ENCODE measurements at regions not wholly inside any gene's neighbourhood (a gene's known extent, or its start where the extent isn't known, plus 50 kb on each side); places are given as distances from the start of the nearest gene placed in this dataset.

GRCh38 chr5:126364206-126364902 is 58.9 kb upstream of the GRAMD2B start:
- peak overlapping the region; percentile 12 for H3K27ac ChIP-seq (ENCODE audit: extremely low read length, insufficient read depth, low read length)
- no TSS peak for BruUV-seq (replicated peaks)
- peak overlapping the region; percentile 42 for H3K9ac ChIP-seq (ENCODE audit: insufficient read depth, low read depth, low read length)
- peaks cover 62% of the 10 kb centered on the region for H3K4me1 ChIP-seq (ENCODE audit: insufficient read depth, low read length)
- H3K4me2 ChIP-seq (ENCODE audit: low read depth, low read length) = peak overlapping the region; percentile 83
- ChIA-PET POLR2A (no interaction called here), CTCF (ENCODE audit: low intra/inter-chr PET ratio, low total read pairs) (interaction anchor here (0.7 kb wide), 1 partner anchor 136 kb away, joined by 4 read pairs; no protein-coding TSS in a partner anchor)
- H3K4me3 ChIP-seq (replicated peaks in 1 of 3; ENCODE audit: insufficient read depth in 1 of 3, low read depth in 2 of 3, low read length in 3 of 3) = peak overlapping the region; percentile 26 to 55 (median 52); a peak in 4 of 6 replicates
- no peaks in the 10 kb centered on the region for H3K36me3 ChIP-seq (replicated peaks in 1 of 2; ENCODE audit: control insufficient read depth in 1 of 2, insufficient read depth in 2 of 2, low read length in 2 of 2)
- no peak overlapping the region for H2AFZ ChIP-seq (ENCODE audit: low read length)
- H4K20me1 ChIP-seq (ENCODE audit: insufficient read depth, low read length) = no peaks in the 10 kb centered on the region
- 9% methylated on average over 4 of the region's 4 CpGs for WGBS (ENCODE audit: low lambda C conversion rate)
- H3K9me3 ChIP-seq (ENCODE audit: low read length) = no peaks in the 10 kb centered on the region
- intact Hi-C loops (cut with micrococcal nuclease; ENCODE audit: unreplicated experiment) = loop anchor here (10.0 kb wide), 3 partner anchors 410 to 1700 kb away; partner anchors contain the start of gene LMNB1
- ATAC-seq = peak; percentile 18; the same call in 2 of the 3 replicates
- H3K79me2 ChIP-seq (ENCODE audit: insufficient read depth, low read length) = no peaks in the 10 kb centered on the region
- in situ Hi-C loops (cut with HindIII; ENCODE audit: extremely low pct_ligation_motif_present, low pct_unique_long_range_greater_than_20kb) = no loop called here
- no peaks in the 10 kb centered on the region for H3K27me3 ChIP-seq (ENCODE audit: control insufficient read depth in 1 of 2, insufficient read depth in 2 of 2, low read length in 2 of 2)
- DNase-seq (ENCODE audit: low spot score) = no peak
- no peak for FAIRE-seq
- 0 out of 2 replicates have a peak, but pooled peaks have one; percentile 24 for TF ChIP-seq ZNF629 (CRISPR knock-in tag; conservative IDR thresholded peaks at IDR 0.05)
- TF ChIP-seq KDM3A (CRISPR knock-in tag; IDR thresholded peaks at IDR 0.05; ENCODE audit: low read depth) = 0 out of 2 replicates have a peak, but pooled peaks have one; percentile 12
- TF ChIP-seq ZNF337 (CRISPR knock-in tag; IDR thresholded peaks at IDR 0.05; ENCODE audit: borderline replicate concordance, low read depth) = no peak

GRCh38 chr5:126365446-126366198 is 57.6 kb upstream of the GRAMD2B start:
- ATAC-seq (peak; percentile 12; the same call in 1 of the 3 replicates), FAIRE-seq (no peak), DNase-seq (ENCODE audit: low spot score) (peak; percentile 32)
- Histone ChIP-seq H3K9me3 (ENCODE audit: low read length) (no peaks in the 10 kb centered on the region), H3K9ac (ENCODE audit: insufficient read depth, low read depth, low read length) (no peak overlapping the region), H3K36me3 (replicated peaks in 1 of 2; ENCODE audit: control insufficient read depth in 1 of 2, insufficient read depth in 2 of 2, low read length in 2 of 2) (no peaks in the 10 kb centered on the region), H3K4me1 (ENCODE audit: insufficient read depth, low read length) (peaks cover 75% of the 10 kb centered on the region), H3K27me3 (ENCODE audit: control insufficient read depth in 1 of 2, insufficient read depth in 2 of 2, low read length in 2 of 2) (no peaks in the 10 kb centered on the region), H4K20me1 (ENCODE audit: insufficient read depth, low read length) (no peaks in the 10 kb centered on the region), H3K27ac (ENCODE audit: extremely low read length, insufficient read depth, low read length) (peak overlapping the region; percentile 14), H3K4me2 (ENCODE audit: low read depth, low read length) (peak overlapping the region; percentile 64), H2AFZ (ENCODE audit: low read length) (no peak overlapping the region), H3K4me3 (replicated peaks in 1 of 3; ENCODE audit: insufficient read depth in 1 of 3, low read depth in 2 of 3, low read length in 3 of 3) (peak overlapping the region in 1 of 3 experiments; percentile 25; a peak in 3 of 6 replicates), H3K79me2 (ENCODE audit: insufficient read depth, low read length) (no peaks in the 10 kb centered on the region)
- ChIA-PET CTCF (ENCODE audit: low intra/inter-chr PET ratio, low total read pairs) (interaction anchor here (0.7 kb wide), 1 partner anchor 134 kb away, joined by 4 read pairs; no protein-coding TSS in a partner anchor), POLR2A (interaction anchor here (1.3 to 1.5 kb wide), 2 partner anchors 107 to 230 kb away, joined by 3 to 6 read pairs; partner anchors contain the start of gene ALDH7A1)
- in situ Hi-C loops (cut with HindIII; ENCODE audit: extremely low pct_ligation_motif_present, low pct_unique_long_range_greater_than_20kb) = no loop called here
- intact Hi-C loops (cut with micrococcal nuclease; ENCODE audit: unreplicated experiment) = loop anchor here (10.0 kb wide), 3 partner anchors 409 to 1701 kb away; partner anchors contain the start of gene LMNB1
- BruUV-seq (replicated peaks) = no TSS peak
- 0% methylated on average over 5 of the region's 5 CpGs for WGBS (ENCODE audit: low lambda C conversion rate)
- 0 out of 2 replicates have a peak, but pooled peaks have one; percentile 29 for TF ChIP-seq FOSL2 (CRISPR knock-in tag; IDR thresholded peaks at IDR 0.05)
- peak; percentile 63 for TF ChIP-seq MEF2D (CRISPR knock-in tag; IDR thresholded peaks at IDR 0.05)
- TF ChIP-seq FOXJ3 (CRISPR knock-in tag; IDR thresholded peaks at IDR 0.05; ENCODE audit: borderline replicate concordance) = peak; percentile 35; the same call in 1 of the 2 replicates
- no peak for TF ChIP-seq ATF3 (CRISPR knock-in tag; IDR thresholded peaks at IDR 0.05)
- TF ChIP-seq HNF4A (CRISPR knock-in tag; IDR thresholded peaks at IDR 0.05) = peak; percentile 2; the same call in 1 of the 2 replicates
- TF ChIP-seq NCOA1 (CRISPR knock-in tag; IDR thresholded peaks at IDR 0.05) = no peak
- TF ChIP-seq U2AF1 (optimal IDR thresholded peaks at IDR 0.05; ENCODE audit: low read depth, low read length) = no peak
- 0 out of 2 replicates have a peak, but pooled peaks have one; percentile 22 for TF ChIP-seq ARID5B (CRISPR knock-in tag; IDR thresholded peaks at IDR 0.05)
- no peak for TF ChIP-seq ZBTB1 (CRISPR knock-in tag; IDR thresholded peaks at IDR 0.05; ENCODE audit: borderline replicate concordance)

Measured in HepG2 (cell line).